ENCODE measurements at regions not wholly inside any gene's neighbourhood (a gene's known extent, or its start where the extent isn't known, plus 50 kb on each side); places are given as distances from the start of the nearest gene placed in this dataset.

DNA sequence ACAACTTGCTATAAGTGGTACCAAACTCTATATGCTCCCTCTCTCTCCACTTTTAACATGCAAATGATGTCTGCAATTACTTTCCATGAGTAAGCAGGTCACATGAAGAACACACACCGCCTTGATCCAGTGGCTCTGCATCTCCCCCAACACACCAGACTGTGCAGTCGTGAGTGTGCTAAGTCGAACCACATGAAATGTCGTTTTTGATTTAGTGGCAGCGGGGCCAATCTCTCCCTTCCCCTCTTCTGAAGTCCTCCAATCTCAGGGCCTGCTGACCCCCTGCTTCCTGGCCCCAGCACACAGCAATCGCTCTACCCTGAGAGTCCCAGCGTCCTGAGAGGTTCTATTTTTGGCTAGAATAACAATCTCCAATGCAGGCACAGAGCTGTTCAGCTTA lies 312.5 kb downstream of the SHQ1 start:
- Histone ChIP-seq H3K27ac (no peak overlapping the region), H3K27me3 (no peaks in the 10 kb centered on the region), H3K36me3 (no peaks in the 10 kb centered on the region), H3K4me3 (no peak overlapping the region), H3K4me1 (no peaks in the 10 kb centered on the region), H3K9me3 (no peaks in the 10 kb centered on the region)
- ATAC-seq, result no peak
- 48 to 64% methylated on average over 7 of the region's 7 CpGs for whole genome bisulfite sequencing, 2 donors (ENCODE audit: low coverage in 1 of 2)
- no peak for TF ChIP-seq EP300 (IDR thresholded peaks at IDR 0.05)
- no peak for TF ChIP-seq POLR2AphosphoS5 (IDR thresholded peaks at IDR 0.05)
- no peak for TF ChIP-seq POLR2A (IDR thresholded peaks at IDR 0.05)
- TF ChIP-seq, protein P1, sequence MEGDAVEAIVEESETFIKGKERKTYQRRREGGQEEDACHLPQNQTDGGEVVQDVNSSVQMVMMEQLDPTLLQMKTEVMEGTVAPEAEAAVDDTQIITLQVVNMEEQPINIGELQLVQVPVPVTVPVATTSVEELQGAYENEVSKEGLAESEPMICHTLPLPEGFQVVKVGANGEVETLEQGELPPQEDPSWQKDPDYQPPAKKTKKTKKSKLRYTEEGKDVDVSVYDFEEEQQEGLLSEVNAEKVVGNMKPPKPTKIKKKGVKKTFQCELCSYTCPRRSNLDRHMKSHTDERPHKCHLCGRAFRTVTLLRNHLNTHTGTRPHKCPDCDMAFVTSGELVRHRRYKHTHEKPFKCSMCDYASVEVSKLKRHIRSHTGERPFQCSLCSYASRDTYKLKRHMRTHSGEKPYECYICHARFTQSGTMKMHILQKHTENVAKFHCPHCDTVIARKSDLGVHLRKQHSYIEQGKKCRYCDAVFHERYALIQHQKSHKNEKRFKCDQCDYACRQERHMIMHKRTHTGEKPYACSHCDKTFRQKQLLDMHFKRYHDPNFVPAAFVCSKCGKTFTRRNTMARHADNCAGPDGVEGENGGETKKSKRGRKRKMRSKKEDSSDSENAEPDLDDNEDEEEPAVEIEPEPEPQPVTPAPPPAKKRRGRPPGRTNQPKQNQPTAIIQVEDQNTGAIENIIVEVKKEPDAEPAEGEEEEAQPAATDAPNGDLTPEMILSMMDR (IDR thresholded peaks at IDR 0.05), result no peak

DNA sequence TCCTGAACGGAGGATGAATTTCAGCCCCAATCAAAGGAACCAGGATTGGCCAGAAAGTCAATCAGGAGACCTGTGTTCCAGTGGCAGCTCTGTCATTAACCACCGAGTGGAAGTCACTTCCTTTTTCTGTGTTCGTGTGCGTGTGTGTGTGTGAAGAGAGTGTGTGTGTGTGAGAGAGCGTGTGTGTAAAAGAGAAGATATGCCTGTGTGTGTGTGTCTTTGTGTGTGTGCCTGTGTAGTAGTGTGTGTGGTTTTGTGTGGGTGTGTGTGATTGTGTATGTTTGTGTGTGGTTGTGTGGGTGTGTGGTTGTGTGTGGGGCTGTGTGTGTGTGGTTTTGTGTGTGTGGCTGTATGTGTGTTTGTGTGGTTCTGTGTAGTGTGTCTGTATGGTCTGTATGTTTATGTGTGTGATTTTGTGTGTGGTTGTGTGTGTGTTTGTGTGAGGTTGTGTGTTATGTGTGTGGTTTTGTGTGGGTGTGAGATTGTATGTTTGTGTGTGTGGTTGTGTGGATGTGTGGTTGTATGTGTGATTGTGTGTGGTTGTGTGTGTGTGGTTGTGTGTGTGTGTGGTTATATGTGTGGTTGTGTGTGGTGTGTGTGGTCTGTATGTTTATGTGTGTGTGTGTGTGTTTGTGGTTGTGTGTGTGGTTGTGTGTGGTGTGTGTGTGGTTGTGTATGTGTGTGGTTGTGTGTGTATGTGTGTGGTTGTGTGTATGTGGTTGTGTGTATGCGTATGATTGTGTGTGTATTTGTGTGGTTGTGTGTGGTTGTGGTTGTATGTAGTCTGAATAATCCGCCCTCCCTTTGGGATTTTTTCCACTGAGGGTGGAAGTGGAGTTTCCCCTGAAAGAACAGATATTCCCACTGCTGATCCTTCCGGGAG lies 314.4 kb downstream of the SHQ1 start:
- ATAC-seq, result no peak

DNA sequence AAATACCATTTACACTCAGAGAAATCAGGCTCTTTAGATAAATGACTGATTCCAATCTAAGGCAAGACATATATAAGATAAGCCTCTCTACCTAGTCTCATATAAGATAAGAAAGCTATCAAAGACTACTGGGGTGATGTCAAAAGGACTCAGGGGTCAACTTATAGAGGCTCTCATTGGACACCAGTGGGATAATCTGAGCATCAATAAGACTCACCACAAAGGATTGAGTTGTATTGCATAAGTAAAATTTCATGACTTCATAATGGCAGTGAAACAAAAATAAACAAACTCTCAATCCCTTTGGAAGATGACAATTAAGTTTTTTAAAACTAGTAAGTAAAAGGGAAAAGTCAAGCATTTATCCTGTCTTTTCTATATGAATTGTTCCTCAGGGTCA lies 317.8 kb downstream of the SHQ1 start:
- Histone ChIP-seq H3K4me1 (no peaks in the 10 kb centered on the region), H3K27me3 (no peaks in the 10 kb centered on the region), H3K9me3 (no peaks in the 10 kb centered on the region), H3K27ac (no peak overlapping the region), H3K36me3 (no peaks in the 10 kb centered on the region), H3K4me3 (no peak overlapping the region)
- no peak for ATAC-seq
- no peak for TF ChIP-seq POLR2AphosphoS5 (IDR thresholded peaks at IDR 0.05)
- no peak for TF ChIP-seq EP300 (IDR thresholded peaks at IDR 0.05)
- TF ChIP-seq, protein P1 (IDR thresholded peaks at IDR 0.05), result no peak
- TF ChIP-seq POLR2A (IDR thresholded peaks at IDR 0.05), result no peak

More for the DNA sequence above, 314.4 kb downstream of the SHQ1 start:
- Histone ChIP-seq H3K27me3 (no peaks in the 10 kb centered on the region), H3K36me3 (no peaks in the 10 kb centered on the region), H3K27ac (no peak overlapping the region), H3K9me3 (no peaks in the 10 kb centered on the region), H3K4me3 (no peak overlapping the region), H3K4me1 (no peaks in the 10 kb centered on the region)
- no peak for TF ChIP-seq POLR2AphosphoS5 (IDR thresholded peaks at IDR 0.05)
- TF ChIP-seq POLR2A (IDR thresholded peaks at IDR 0.05), result no peak
- TF ChIP-seq, protein P1 (IDR thresholded peaks at IDR 0.05), result no peak
- TF ChIP-seq EP300 (IDR thresholded peaks at IDR 0.05), result no peak
- WGBS, 2 donors (ENCODE audit: low coverage in 1 of 2), result 76 to 80% methylated on average over 4 to 7 of the region's 8 CpGs

DNA sequence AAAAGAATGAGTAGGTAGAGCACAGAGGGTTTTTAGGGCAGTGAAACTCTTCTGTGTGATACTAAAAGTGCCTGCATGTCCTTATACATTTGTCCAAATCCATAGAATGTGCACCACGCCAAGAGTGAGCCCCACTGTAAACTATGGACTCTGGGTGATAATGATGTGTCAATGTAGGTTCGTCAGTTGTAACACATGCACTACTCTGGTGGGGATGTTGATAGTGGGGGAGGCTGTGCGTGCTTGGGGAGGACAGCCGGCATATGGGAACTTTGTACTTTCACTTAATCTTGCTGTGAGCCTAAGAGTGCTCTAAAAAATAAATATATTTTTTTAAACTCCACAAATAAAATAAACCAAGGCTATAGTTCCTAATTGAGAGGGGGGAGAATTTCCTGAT lies 319.2 kb downstream of the SHQ1 start:
- no peaks in the 10 kb centered on the region for H3K9me3 ChIP-seq
- TF ChIP-seq EP300 (IDR thresholded peaks at IDR 0.05) (no peak), POLR2A (IDR thresholded peaks at IDR 0.05) (no peak), POLR2AphosphoS5 (IDR thresholded peaks at IDR 0.05) (no peak)
- TF ChIP-seq, protein P1 (IDR thresholded peaks at IDR 0.05), result no peak
- WGBS, 2 donors (ENCODE audit: low coverage in 1 of 2), result 83 to 87% methylated on average over 3 to 4 of the region's 4 CpGs
- H3K27ac ChIP-seq, result no peak overlapping the region
- H3K27me3 ChIP-seq, result no peaks in the 10 kb centered on the region
- H3K36me3 ChIP-seq, result no peaks in the 10 kb centered on the region
- no peak overlapping the region for H3K4me3 ChIP-seq
- ATAC-seq, result no peak
- H3K4me1 ChIP-seq, result no peaks in the 10 kb centered on the region

Measured in gastroesophageal sphincter (tissue), 4 donors.